ENCODE measurements at regions not wholly inside any gene's neighbourhood (a gene's known extent, or its start where the extent isn't known, plus 50 kb on each side); places are given as distances from the start of the nearest gene placed in this dataset.
A peak's percentile ranks its signal among the peaks of the same experiment; 100 is the strongest.

DNA sequence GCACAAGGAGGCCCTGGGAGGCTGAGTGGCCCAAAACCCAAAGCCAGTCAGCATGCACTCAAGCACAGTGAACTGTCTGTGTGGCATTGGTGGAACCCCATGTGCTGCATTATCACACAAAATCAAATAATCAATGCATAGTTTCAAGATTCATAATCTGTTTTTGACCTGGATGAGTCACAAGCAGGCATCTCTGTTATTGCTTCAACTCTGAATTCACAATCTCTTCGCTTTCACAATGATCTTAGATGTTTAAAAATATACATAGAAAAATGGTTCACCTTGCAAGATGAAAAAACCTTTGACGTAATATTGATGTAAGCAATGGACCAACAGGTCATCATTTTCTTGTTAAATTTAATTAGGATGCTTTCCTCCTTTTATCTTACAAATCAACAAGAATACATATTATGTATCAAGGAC lies 455.4 kb downstream of the IRS2 start:
- TF ChIP-seq, protein P1, sequence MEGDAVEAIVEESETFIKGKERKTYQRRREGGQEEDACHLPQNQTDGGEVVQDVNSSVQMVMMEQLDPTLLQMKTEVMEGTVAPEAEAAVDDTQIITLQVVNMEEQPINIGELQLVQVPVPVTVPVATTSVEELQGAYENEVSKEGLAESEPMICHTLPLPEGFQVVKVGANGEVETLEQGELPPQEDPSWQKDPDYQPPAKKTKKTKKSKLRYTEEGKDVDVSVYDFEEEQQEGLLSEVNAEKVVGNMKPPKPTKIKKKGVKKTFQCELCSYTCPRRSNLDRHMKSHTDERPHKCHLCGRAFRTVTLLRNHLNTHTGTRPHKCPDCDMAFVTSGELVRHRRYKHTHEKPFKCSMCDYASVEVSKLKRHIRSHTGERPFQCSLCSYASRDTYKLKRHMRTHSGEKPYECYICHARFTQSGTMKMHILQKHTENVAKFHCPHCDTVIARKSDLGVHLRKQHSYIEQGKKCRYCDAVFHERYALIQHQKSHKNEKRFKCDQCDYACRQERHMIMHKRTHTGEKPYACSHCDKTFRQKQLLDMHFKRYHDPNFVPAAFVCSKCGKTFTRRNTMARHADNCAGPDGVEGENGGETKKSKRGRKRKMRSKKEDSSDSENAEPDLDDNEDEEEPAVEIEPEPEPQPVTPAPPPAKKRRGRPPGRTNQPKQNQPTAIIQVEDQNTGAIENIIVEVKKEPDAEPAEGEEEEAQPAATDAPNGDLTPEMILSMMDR (conservative IDR thresholded peaks at IDR 0.05): no peak
- peak overlapping the region; percentile 36; the same call in 1 of the 2 replicates for H3K27ac ChIP-seq

GRCh38 chr13:109330123-109330522 lies 456.3 kb downstream of the IRS2 start:
- TF ChIP-seq, protein P1 (conservative IDR thresholded peaks at IDR 0.05): no peak
- no peak overlapping the region for H3K27ac ChIP-seq

GRCh38 chr13:109329175-109329574 lies 457.2 kb downstream of the IRS2 start:
- H3K27ac ChIP-seq: no peak overlapping the region
- TF ChIP-seq, protein P1 (conservative IDR thresholded peaks at IDR 0.05): no peak

- TF ChIP-seq, protein P1 (conservative IDR thresholded peaks at IDR 0.05): no peak
- H3K27ac ChIP-seq: no peak overlapping the region
Measured at GRCh38 chr13:109326601-109327000, 459.8 kb downstream of the IRS2 start.

- TF ChIP-seq, protein P1 (conservative IDR thresholded peaks at IDR 0.05): no peak
- no peak overlapping the region for H3K27ac ChIP-seq
Measured at GRCh38 chr13:109323338-109323737, 463.0 kb downstream of the IRS2 start.

DNA sequence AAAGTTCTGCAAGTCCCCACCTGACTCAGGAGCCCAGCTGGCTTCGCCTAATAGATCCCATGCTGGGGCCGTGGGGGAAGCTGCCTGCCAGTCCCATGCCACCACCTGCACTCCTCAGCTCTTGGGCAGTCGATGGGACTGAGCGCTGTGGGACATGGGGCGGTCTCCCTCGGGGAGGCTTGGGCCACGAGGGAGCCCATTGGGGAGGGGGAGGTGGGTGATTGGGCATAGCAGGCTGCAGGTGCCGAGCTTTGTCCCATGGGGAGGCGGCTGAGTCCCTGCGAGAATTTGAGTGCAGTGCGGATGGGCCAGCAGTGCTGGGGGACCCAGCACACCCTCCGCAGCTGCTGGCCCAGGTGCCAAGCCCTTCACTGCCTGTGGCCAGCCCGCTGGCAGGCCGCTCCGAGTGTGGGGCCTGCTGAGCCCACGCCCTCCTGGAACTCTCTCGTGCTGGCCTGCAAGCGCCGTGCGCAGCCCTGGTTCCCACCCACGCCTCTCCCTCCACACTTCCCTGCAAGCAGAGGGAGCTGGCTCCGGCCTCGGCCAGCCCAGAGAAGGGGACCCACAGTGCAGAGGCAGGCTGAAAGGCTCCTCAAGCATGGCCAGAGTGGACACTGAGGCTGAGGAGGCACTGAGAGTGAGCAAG lies 467.3 kb downstream of the IRS2 start:
- TF ChIP-seq, protein P1 (conservative IDR thresholded peaks at IDR 0.05): no peak

GRCh38 chr13:109315481-109315880 lies 470.9 kb downstream of the IRS2 start:
- TF ChIP-seq, protein P1 (conservative IDR thresholded peaks at IDR 0.05): no peak
- H3K27ac ChIP-seq: no peak overlapping the region

More for the DNA sequence above, 467.3 kb downstream of the IRS2 start:
- H3K27ac ChIP-seq: no peak overlapping the region
